ENCODE measurements at regions not wholly inside any gene's neighbourhood (a gene's known extent, or its start where the extent isn't known, plus 50 kb on each side); places are given as distances from the start of the nearest gene placed in this dataset.

GRCh38 chr12:125606312-125606711, 541.1 kb downstream of the AACS start:
- peaks cover 2% of the 10 kb centered on the region; the same call in 1 of the 2 replicates for H3K36me3 Mint-ChIP-seq
- POLR2A ChIA-PET = no interaction called here

More at GRCh38 chr12:125606312-125606711, 541.1 kb downstream of the AACS start:
- CTCF ChIA-PET = no interaction called here
- peaks cover 50% of the 10 kb centered on the region for H3K9me3 Mint-ChIP-seq
- TF ChIP-seq RORB (CRISPR knock-in tag; IDR thresholded peaks at IDR 0.05) (no peak), ELF4 (CRISPR knock-in tag; IDR thresholded peaks at IDR 0.05; ENCODE audit: low read depth) (no peak), OVOL2 (CRISPR knock-in tag; IDR thresholded peaks at IDR 0.05; ENCODE audit: borderline replicate concordance) (no peak), ZNF281 (CRISPR knock-in tag; IDR thresholded peaks at IDR 0.05) (no peak), KAT7 (CRISPR knock-in tag; IDR thresholded peaks at IDR 0.05; ENCODE audit: borderline replicate concordance) (no peak), MLX (CRISPR knock-in tag; IDR thresholded peaks at IDR 0.05) (no peak), CREB1 (CRISPR knock-in tag; IDR thresholded peaks at IDR 0.05) (no peak), MAX (CRISPR knock-in tag; IDR thresholded peaks at IDR 0.05) (no peak), ZNF425 (CRISPR knock-in tag; conservative IDR thresholded peaks at IDR 0.05) (no peak), PRRX2 (CRISPR knock-in tag; IDR thresholded peaks at IDR 0.05) (no peak), CREM (CRISPR knock-in tag; IDR thresholded peaks at IDR 0.05) (no peak), E2F1 (CRISPR knock-in tag; IDR thresholded peaks at IDR 0.05) (no peak), CBFB (CRISPR knock-in tag; IDR thresholded peaks at IDR 0.05; ENCODE audit: low read depth) (no peak), ZNF138 (CRISPR knock-in tag; conservative IDR thresholded peaks at IDR 0.05) (no peak), STAT6 (CRISPR knock-in tag; conservative IDR thresholded peaks at IDR 0.05; ENCODE audit: low read depth) (no peak), PRDM15 (CRISPR knock-in tag; IDR thresholded peaks at IDR 0.05) (no peak)
- ATAC-seq = no peak
- H3K27ac Mint-ChIP-seq = no peak overlapping the region
- H3K4me1 Mint-ChIP-seq = no peaks in the 10 kb centered on the region
- H3K27me3 Mint-ChIP-seq (ENCODE audit: low read depth) = no peaks in the 10 kb centered on the region
- H3K4me3 Mint-ChIP-seq = no peak overlapping the region
- DNase-seq (ENCODE audit: low spot score) = no peak
